ENCODE measurements at regions not wholly inside any gene's neighbourhood (a gene's known extent, or its start where the extent isn't known, plus 50 kb on each side); places are given as distances from the start of the nearest gene placed in this dataset.

DNA sequence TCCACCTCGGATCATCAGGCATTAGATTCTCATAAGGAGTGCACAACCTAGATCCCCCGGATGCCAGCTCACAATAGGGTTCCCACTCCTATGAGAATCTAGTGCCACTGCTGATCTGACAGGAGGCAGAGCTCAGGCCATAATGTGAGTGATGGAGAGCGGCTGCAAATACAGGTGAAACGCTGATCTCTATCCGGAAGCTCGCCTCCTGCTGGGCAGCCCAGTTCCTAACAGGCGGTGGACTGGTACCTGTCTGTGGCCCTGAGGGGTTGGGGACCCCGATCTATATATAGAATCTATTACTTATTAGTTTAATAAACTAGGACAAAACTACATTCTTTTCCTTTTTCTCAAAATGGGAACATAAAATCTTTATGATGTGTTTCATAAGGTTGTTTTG lies 741.9 kb downstream of the RFPL4B start:
- H2AFZ ChIP-seq (ENCODE audit: low read length), result no peak overlapping the region

DNA sequence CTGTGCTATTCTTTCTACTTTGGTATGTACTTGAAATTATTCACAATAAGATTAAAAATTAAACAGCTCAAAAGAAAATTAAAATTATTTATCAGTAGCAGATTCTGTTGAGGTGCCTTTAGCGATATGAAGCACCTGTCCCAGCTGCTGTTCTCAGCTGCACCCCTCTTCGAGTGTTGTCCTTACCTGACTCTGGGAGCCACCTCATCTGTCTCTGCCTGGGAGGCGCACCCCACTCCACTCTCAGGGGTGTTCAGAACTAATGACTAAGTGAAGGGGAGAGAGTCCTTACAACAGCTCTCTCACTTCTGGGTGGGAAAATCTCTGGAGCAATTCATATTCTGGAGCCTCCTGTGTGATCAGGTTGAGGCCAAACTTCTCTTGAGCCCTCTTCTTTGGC lies 745.7 kb downstream of the RFPL4B start:
- no peak for DNase-seq
- TF ChIP-seq, protein P1, sequence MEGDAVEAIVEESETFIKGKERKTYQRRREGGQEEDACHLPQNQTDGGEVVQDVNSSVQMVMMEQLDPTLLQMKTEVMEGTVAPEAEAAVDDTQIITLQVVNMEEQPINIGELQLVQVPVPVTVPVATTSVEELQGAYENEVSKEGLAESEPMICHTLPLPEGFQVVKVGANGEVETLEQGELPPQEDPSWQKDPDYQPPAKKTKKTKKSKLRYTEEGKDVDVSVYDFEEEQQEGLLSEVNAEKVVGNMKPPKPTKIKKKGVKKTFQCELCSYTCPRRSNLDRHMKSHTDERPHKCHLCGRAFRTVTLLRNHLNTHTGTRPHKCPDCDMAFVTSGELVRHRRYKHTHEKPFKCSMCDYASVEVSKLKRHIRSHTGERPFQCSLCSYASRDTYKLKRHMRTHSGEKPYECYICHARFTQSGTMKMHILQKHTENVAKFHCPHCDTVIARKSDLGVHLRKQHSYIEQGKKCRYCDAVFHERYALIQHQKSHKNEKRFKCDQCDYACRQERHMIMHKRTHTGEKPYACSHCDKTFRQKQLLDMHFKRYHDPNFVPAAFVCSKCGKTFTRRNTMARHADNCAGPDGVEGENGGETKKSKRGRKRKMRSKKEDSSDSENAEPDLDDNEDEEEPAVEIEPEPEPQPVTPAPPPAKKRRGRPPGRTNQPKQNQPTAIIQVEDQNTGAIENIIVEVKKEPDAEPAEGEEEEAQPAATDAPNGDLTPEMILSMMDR (IDR thresholded peaks at IDR 0.05; ENCODE audit: low read length), result no peak
- TF ChIP-seq EZH2 (optimal IDR thresholded peaks at IDR 0.05; ENCODE audit: low read depth, low read length) (no peak), EZH2phosphoT487 (IDR thresholded peaks at IDR 0.05; ENCODE audit: low read length) (no peak)
- no peak overlapping the region for H2AFZ ChIP-seq (ENCODE audit: low read length)
- no peak overlapping the region for H3K4me2 ChIP-seq (ENCODE audit: low read depth, low read length)
- no peak overlapping the region for H3K9ac ChIP-seq (ENCODE audit: low read length)
- H3F3A ChIP-seq (ENCODE audit: insufficient read depth, low read length), result no peaks in the 10 kb centered on the region
- H3K4me3 ChIP-seq (ENCODE audit: low read length), result no peak overlapping the region
- H3K27ac ChIP-seq (ENCODE audit: low read length), result no peak overlapping the region
- H3K9me3 ChIP-seq (replicated peaks; ENCODE audit: insufficient read depth, low read length), result no peaks in the 10 kb centered on the region
- H3K9me2 ChIP-seq (replicated peaks; ENCODE audit: insufficient read depth, low read length), result no peaks in the 10 kb centered on the region
- H3K79me2 ChIP-seq (ENCODE audit: low read length), result no peaks in the 10 kb centered on the region
- no peaks in the 10 kb centered on the region for H4K20me1 ChIP-seq (ENCODE audit: insufficient read depth, low read length)
- H3K4me1 ChIP-seq (ENCODE audit: low read length), result no peaks in the 10 kb centered on the region
- no peaks in the 10 kb centered on the region for H3K27me3 ChIP-seq (replicated peaks; ENCODE audit: insufficient read depth, low read length)
- no peaks in the 10 kb centered on the region for H3K36me3 ChIP-seq (replicated peaks; ENCODE audit: insufficient read depth, low read length)

More for the DNA sequence above, 741.9 kb downstream of the RFPL4B start:
- Histone ChIP-seq H3K9me2 (replicated peaks; ENCODE audit: insufficient read depth, low read length) (no peaks in the 10 kb centered on the region), H3K4me3 (ENCODE audit: low read length) (no peak overlapping the region), H3K79me2 (ENCODE audit: low read length) (no peaks in the 10 kb centered on the region), H3K27me3 (replicated peaks; ENCODE audit: insufficient read depth, low read length) (no peaks in the 10 kb centered on the region), H3F3A (ENCODE audit: insufficient read depth, low read length) (no peaks in the 10 kb centered on the region), H3K4me2 (ENCODE audit: low read depth, low read length) (no peak overlapping the region), H3K9me3 (replicated peaks; ENCODE audit: insufficient read depth, low read length) (no peaks in the 10 kb centered on the region), H3K4me1 (ENCODE audit: low read length) (no peaks in the 10 kb centered on the region), H3K27ac (ENCODE audit: low read length) (no peak overlapping the region), H3K9ac (ENCODE audit: low read length) (no peak overlapping the region), H3K36me3 (replicated peaks; ENCODE audit: insufficient read depth, low read length) (no peaks in the 10 kb centered on the region), H4K20me1 (ENCODE audit: insufficient read depth, low read length) (no peaks in the 10 kb centered on the region)
- DNase-seq, result no peak
- TF ChIP-seq EZH2phosphoT487 (IDR thresholded peaks at IDR 0.05; ENCODE audit: low read length) (no peak), EZH2 (optimal IDR thresholded peaks at IDR 0.05; ENCODE audit: low read depth, low read length) (no peak)
- TF ChIP-seq, protein P1 (IDR thresholded peaks at IDR 0.05; ENCODE audit: low read length), result no peak

DNA sequence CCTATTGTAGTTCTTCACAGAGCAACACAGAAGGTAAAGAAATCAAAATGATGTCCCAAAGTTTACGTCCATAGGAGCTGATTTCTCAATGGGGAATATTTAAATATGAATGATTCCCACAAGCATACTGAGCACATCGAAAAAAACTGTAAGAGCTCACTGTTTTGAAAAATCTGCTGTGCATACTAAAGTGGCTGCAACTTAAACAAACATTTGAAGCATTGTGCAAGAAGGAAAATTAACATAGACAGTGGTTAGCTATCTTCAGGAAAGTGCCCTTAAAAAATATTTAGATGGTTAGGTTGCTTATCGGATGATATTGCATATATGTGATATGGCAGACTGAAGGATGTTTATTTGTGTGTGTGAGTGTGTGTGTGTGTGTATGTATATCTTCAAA lies 747.6 kb downstream of the RFPL4B start:
- Histone ChIP-seq H2AFZ (ENCODE audit: low read length) (no peak overlapping the region), H3K4me2 (ENCODE audit: low read depth, low read length) (no peak overlapping the region), H3K9me2 (replicated peaks; ENCODE audit: insufficient read depth, low read length) (no peaks in the 10 kb centered on the region), H3K4me1 (ENCODE audit: low read length) (no peaks in the 10 kb centered on the region), H3K79me2 (ENCODE audit: low read length) (no peaks in the 10 kb centered on the region), H3K4me3 (ENCODE audit: low read length) (no peak overlapping the region), H3K27me3 (replicated peaks; ENCODE audit: insufficient read depth, low read length) (no peaks in the 10 kb centered on the region), H4K20me1 (ENCODE audit: insufficient read depth, low read length) (no peaks in the 10 kb centered on the region), H3K27ac (ENCODE audit: low read length) (no peak overlapping the region), H3K9me3 (replicated peaks; ENCODE audit: insufficient read depth, low read length) (no peaks in the 10 kb centered on the region), H3F3A (ENCODE audit: insufficient read depth, low read length) (no peaks in the 10 kb centered on the region), H3K9ac (ENCODE audit: low read length) (no peak overlapping the region), H3K36me3 (replicated peaks; ENCODE audit: insufficient read depth, low read length) (no peaks in the 10 kb centered on the region)
- TF ChIP-seq, protein P1 (IDR thresholded peaks at IDR 0.05; ENCODE audit: low read length), result no peak
- TF ChIP-seq EZH2 (optimal IDR thresholded peaks at IDR 0.05; ENCODE audit: low read depth, low read length), result no peak
- TF ChIP-seq EZH2phosphoT487 (IDR thresholded peaks at IDR 0.05; ENCODE audit: low read length), result no peak
- DNase-seq, result no peak

Data from MM.1S (cell line).